SK-N-MC (cell line): ENCODE measurements at regions not wholly inside any gene's neighbourhood (a gene's known extent, or its start where the extent isn't known, plus 50 kb on each side); places are given as distances from the start of the nearest gene placed in this dataset.

ENCODE experiments used
- EZH2 ChIP-seq: fragments of 200-600 bp; sonication (generic); IDR thresholded peaks from one replicate; pipeline ENCODE4 v1.6.1; 2017; ENCODE audit warnings: antibody characterized with exemption
- FOXP2 ChIP-seq: optimal IDR thresholded peaks from 2 replicates; pipeline ENCODE3; 2011; ENCODE audit warnings: mild to moderate bottlenecking, moderate library complexity; ENCODE audit not compliant: insufficient read depth; ENCODE audit errors: extremely low read length, control extremely low read depth
- POLR2AphosphoS5 ChIP-seq: IDR thresholded peaks from 2 replicates; pipeline ENCODE4 v1.6.1; 2012; ENCODE audit warnings: mild to moderate bottlenecking, low read depth, low read length, borderline replicate concordance

GRCh38 chr3:34569437-34569836 lies 771.0 kb downstream of the PDCD6IP start:
- no peak for TF ChIP-seq EZH2
- no peak for TF ChIP-seq POLR2AphosphoS5
- TF ChIP-seq FOXP2, result no peak
